Endothelial cell of umbilical vein (primary cell): ENCODE measurements at regions not wholly inside any gene's neighbourhood (a gene's known extent, or its start where the extent isn't known, plus 50 kb on each side); places are given as distances from the start of the nearest gene placed in this dataset.

Experiments used
- BruUV-seq: library from RNA; stranded (reverse); fragments of 400-500 nt; replicated peaks from 2 replicates; lab custom pipeline; 2021; lab: Mats Ljungman, UMichigan
- CTCF ChIA-PET: fragments of 300-600, 350-600 bp; sonication (Branson Sonifier 250); formaldehyde crosslinking; loops from one replicate; lab custom pipeline; 2021; ENCODE audit warnings: antibody characterized with exemption, inconsistent platforms; lab: Charles Lee
- POLR2A ChIA-PET: fragments of 300-600, 350-600 bp; sonication (Branson Sonifier 250); formaldehyde crosslinking; loops from one replicate; lab custom pipeline; 2021; ENCODE audit warnings: antibody characterized with exemption, inconsistent platforms; lab: Charles Lee
- DNase-seq: peaks from one replicate; pipeline ENCODE4 v3.0.0-alpha.2; 2011; ENCODE audit warnings: low read depth, low spot score
- FAIRE-seq: peaks from 2 replicates; lab custom pipeline; 2011; peaks lifted over from hg19 to GRCh38; lab: Jason Lieb, UNC
- H2AFZ ChIP-seq: 2 replicates; pipeline ENCODE4 v1.6.0; 2012; ENCODE audit warnings: low read depth, low read length, control low read depth, inconsistent platforms
- H3K27ac ChIP-seq: 2 replicates; pipeline ENCODE4 v1.5.1; 2011; ENCODE audit warnings: low read depth, mild to moderate bottlenecking, control low read depth, low read length, moderate library complexity; ENCODE audit not compliant: insufficient read depth
- H3K27me3 ChIP-seq, 2 experiments: 2 replicates each; pipeline versions ENCODE4 v1.6.0 to v1.6.1; 2011; ENCODE audit warnings: low read length in 2 of 2, mixed read lengths in 1 of 2; ENCODE audit not compliant: control insufficient read depth in 2 of 2, insufficient read depth in 2 of 2
- H3K36me3 ChIP-seq, 2 experiments: 2 replicates in 1 of 2; 3 replicates in 1 of 2; pipeline ENCODE4 v1.5.1; 2011; ENCODE audit warnings: low read length in 2 of 2, mild to moderate bottlenecking in 1 of 2, moderate library complexity in 1 of 2; ENCODE audit not compliant: control insufficient read depth in 2 of 2, insufficient read depth in 2 of 2; ENCODE audit errors: extremely low read depth in 1 of 2
- H3K4me1 ChIP-seq: 3 replicates; pipeline ENCODE4 v1.5.1; 2011; ENCODE audit warnings: mild to moderate bottlenecking, low read length; ENCODE audit not compliant: control insufficient read depth, insufficient read depth; ENCODE audit errors: extremely low read depth
- H3K4me2 ChIP-seq: 2 replicates; pipeline ENCODE4 v1.6.1; 2011; ENCODE audit warnings: low read length, control low read depth, mixed read lengths; ENCODE audit not compliant: insufficient read depth
- H3K4me3 ChIP-seq, 3 experiments: fragments of 200-600 bp in 1 of 3; sonication (generic), shearing (Covaris generic) in 1 of 3; replicated peaks in 1 of 3; 2 replicates each; pipeline ENCODE4 v1.5.1; 2011 to 2016; ENCODE audit warnings: control low read depth in 3 of 3, low read length in 3 of 3, mild to moderate bottlenecking in 2 of 3, inconsistent platforms in 1 of 3, low read depth in 1 of 3, moderate library complexity in 1 of 3; ENCODE audit not compliant: insufficient read depth in 1 of 3
- H3K79me2 ChIP-seq: 2 replicates; pipeline ENCODE4 v1.6.0; 2012; ENCODE audit warnings: low read length, inconsistent platforms; ENCODE audit not compliant: control insufficient read depth, insufficient read depth
- H3K9ac ChIP-seq: replicated peaks from 2 replicates; pipeline ENCODE3; 2011; ENCODE audit warnings: low read length, control low read depth; ENCODE audit not compliant: insufficient read depth; ENCODE audit errors: extremely low read depth
- H3K9me1 ChIP-seq: replicated peaks from 3 replicates; pipeline ENCODE4 v1.6.0; 2011; ENCODE audit warnings: mild to moderate bottlenecking, low read length; ENCODE audit not compliant: control insufficient read depth, insufficient read depth; ENCODE audit errors: extremely low read depth
- H3K9me3 ChIP-seq: replicated peaks from 2 replicates; pipeline ENCODE4 v1.5.1; 2012; ENCODE audit warnings: low read length, inconsistent platforms; ENCODE audit not compliant: control insufficient read depth, insufficient read depth
- H4K20me1 ChIP-seq: replicated peaks from 2 replicates; pipeline ENCODE3; 2011; ENCODE audit warnings: mild to moderate bottlenecking, low read length; ENCODE audit not compliant: control insufficient read depth, insufficient read depth; ENCODE audit errors: extremely low read depth
- EZH2 ChIP-seq: IDR thresholded peaks from 2 replicates; pipeline ENCODE4 v1.6.1; 2012; ENCODE audit warnings: borderline replicate concordance, low read depth, mild to moderate bottlenecking, moderate library complexity, low read length, inconsistent platforms; ENCODE audit not compliant: severe bottlenecking
- FOS ChIP-seq: IDR thresholded peaks from 2 replicates; pipeline ENCODE4 v1.6.1; 2011; ENCODE audit warnings: mild to moderate bottlenecking, low read length, moderate library complexity, borderline replicate concordance; ENCODE audit not compliant: insufficient read depth
- GATA2 ChIP-seq: IDR thresholded peaks from 2 replicates; pipeline ENCODE4 v1.7.0; 2011; ENCODE audit warnings: low read depth, mild to moderate bottlenecking, moderate library complexity, mixed read lengths, low read length; ENCODE audit not compliant: insufficient read length, insufficient read depth
- JUN ChIP-seq: IDR thresholded peaks from 2 replicates; pipeline ENCODE4 v1.6.1; 2011; ENCODE audit warnings: borderline replicate concordance, low read depth; ENCODE audit not compliant: insufficient read length, insufficient read depth
- MAX ChIP-seq: IDR thresholded peaks from 2 replicates; pipeline ENCODE4 v1.6.1; 2011; ENCODE audit not compliant: insufficient read depth, insufficient read length
- MYC ChIP-seq: IDR thresholded peaks from one replicate; pipeline ENCODE4 v1.6.1; 2011; ENCODE audit warnings: mild to moderate bottlenecking, low read depth, low read length
- POLR2A ChIP-seq: IDR thresholded peaks from 2 replicates; pipeline ENCODE4 v1.6.1; 2012; ENCODE audit warnings: low read depth, mild to moderate bottlenecking, control low read depth, low read length
- dilution Hi-C: fragments of 300-500 bp; cut with MboI; formaldehyde crosslinking; loops from one replicate; pipeline ENCODE4 v1.15.0; 2019; ENCODE audit warnings: low sequenced_read_pairs; ENCODE audit not compliant: extremely low pct_ligation_motif_present
- intact Hi-C: fragments of 100-400 bp; cut with micrococcal nuclease; formaldehyde crosslinking; loops from one replicate; pipeline ENCODE4 v1.10.0; 2022

- no peak overlapping the region for H3K4me2 ChIP-seq
- intact Hi-C loops: no loop called here
Measured at GRCh38 chr4:179248821-179249220, 1806.6 kb upstream of the AGA start.

GRCh38 chr4:179268791-179269190 is 1826.6 kb upstream of the AGA start:
- Histone ChIP-seq H2AFZ (no peak overlapping the region), H3K9me1 (no peaks in the 10 kb centered on the region), H3K36me3 (no peaks in the 10 kb centered on the region), H3K9ac (no peak overlapping the region), H3K27ac (no peak overlapping the region), H3K4me2 (no peak overlapping the region), H3K4me1 (no peaks in the 10 kb centered on the region), H3K79me2 (no peaks in the 10 kb centered on the region), H4K20me1 (no peaks in the 10 kb centered on the region), H3K27me3 (no peaks in the 10 kb centered on the region), H3K4me3 (no peak overlapping the region), H3K9me3 (no peaks in the 10 kb centered on the region)
- dilution Hi-C loops: no loop called here
- intact Hi-C loops: no loop called here
- FAIRE-seq: no peak
- ChIA-PET POLR2A (no interaction called here), CTCF (no interaction called here)
- no TSS peak for BruUV-seq
- DNase-seq: no peak
- TF ChIP-seq FOS (no peak), JUN (no peak)

More at GRCh38 chr4:179248821-179249220, 1806.6 kb upstream of the AGA start:
- Histone ChIP-seq H4K20me1 (no peaks in the 10 kb centered on the region), H3K4me1 (no peaks in the 10 kb centered on the region), H3K9ac (no peak overlapping the region), H3K4me3 (no peak overlapping the region), H2AFZ (no peak overlapping the region), H3K27me3 (no peaks in the 10 kb centered on the region), H3K36me3 (no peaks in the 10 kb centered on the region), H3K79me2 (no peaks in the 10 kb centered on the region), H3K27ac (no peak overlapping the region), H3K9me3 (peaks cover 4% of the 10 kb centered on the region), H3K9me1 (no peaks in the 10 kb centered on the region)
- TF ChIP-seq EZH2 (no peak), FOS (no peak), POLR2A (no peak), MAX (no peak), GATA2 (no peak), JUN (no peak), MYC (no peak)
- ChIA-PET CTCF (no interaction called here), POLR2A (no interaction called here)
- dilution Hi-C loops: no loop called here
- DNase-seq (no peak), FAIRE-seq (no peak)
- no TSS peak for BruUV-seq
